ENCODE measurements at regions not wholly inside any gene's neighbourhood (a gene's known extent, or its start where the extent isn't known, plus 50 kb on each side); places are given as distances from the start of the nearest gene placed in this dataset.

DNA sequence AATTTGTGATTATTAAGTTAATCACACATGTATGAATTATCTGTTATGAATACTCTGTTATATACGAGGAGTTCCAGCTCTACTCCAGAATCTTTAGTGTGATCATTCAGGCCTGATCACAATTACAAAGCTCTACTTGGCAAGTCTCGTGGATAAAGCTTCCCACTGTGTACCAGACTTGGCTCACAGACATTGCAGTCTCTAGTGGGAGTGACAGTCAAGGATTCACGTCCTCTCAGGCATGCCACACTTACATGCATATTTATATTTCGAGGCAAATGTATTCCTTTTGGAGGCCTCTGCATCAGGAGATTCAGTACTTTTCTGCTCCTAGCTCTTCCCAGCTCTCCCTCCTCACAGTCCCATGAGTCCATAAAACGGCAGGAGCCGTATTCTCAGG is 403.4 kb upstream of the CDH7 start:
- Histone ChIP-seq H3K27me3 (no peaks in the 10 kb centered on the region), H3K9me3 (peaks cover 0 to 12% (median 3%) of the 10 kb centered on the region in 11 donors), H3K36me3 (no peaks in the 10 kb centered on the region), H3K4me3 (no peak overlapping the region), H3K27ac (no peak overlapping the region), H3K4me1 (no peaks in the 10 kb centered on the region)
- intact Hi-C loops (cut with DNase I), result no loop called here
- TF ChIP-seq, protein P1, sequence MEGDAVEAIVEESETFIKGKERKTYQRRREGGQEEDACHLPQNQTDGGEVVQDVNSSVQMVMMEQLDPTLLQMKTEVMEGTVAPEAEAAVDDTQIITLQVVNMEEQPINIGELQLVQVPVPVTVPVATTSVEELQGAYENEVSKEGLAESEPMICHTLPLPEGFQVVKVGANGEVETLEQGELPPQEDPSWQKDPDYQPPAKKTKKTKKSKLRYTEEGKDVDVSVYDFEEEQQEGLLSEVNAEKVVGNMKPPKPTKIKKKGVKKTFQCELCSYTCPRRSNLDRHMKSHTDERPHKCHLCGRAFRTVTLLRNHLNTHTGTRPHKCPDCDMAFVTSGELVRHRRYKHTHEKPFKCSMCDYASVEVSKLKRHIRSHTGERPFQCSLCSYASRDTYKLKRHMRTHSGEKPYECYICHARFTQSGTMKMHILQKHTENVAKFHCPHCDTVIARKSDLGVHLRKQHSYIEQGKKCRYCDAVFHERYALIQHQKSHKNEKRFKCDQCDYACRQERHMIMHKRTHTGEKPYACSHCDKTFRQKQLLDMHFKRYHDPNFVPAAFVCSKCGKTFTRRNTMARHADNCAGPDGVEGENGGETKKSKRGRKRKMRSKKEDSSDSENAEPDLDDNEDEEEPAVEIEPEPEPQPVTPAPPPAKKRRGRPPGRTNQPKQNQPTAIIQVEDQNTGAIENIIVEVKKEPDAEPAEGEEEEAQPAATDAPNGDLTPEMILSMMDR (IDR thresholded peaks at IDR 0.05), result no peak
- 61 to 72% methylated on average over 6 of the region's 6 CpGs for WGBS, 2 donors
- no peak for ATAC-seq
- no peak for DNase-seq

DNA sequence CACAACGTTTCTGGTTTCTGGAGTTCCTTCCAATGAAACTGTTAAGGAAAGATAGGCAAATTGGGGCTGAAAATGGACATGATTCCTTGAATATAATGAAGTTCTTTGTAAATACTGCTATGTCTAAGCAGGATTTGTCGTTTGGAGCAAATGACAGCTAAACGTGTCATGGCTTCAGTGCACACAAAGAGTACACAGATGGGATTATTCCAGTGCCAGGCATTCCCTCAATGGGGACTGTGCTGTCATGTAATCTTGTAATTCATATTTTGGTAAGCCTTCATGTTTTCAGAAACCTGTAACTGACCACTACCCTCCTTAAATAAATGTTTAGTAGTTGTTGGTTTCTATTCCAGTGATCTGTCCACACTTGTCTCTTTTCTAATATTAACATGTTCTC is 404.7 kb upstream of the CDH7 start:
- intact Hi-C loops (cut with DNase I), result no loop called here
- WGBS, 2 donors, result 77 to 79% methylated on average over 3 of the region's 3 CpGs
- Histone ChIP-seq H3K36me3 (no peaks in the 10 kb centered on the region), H3K4me1 (no peaks in the 10 kb centered on the region), H3K4me3 (no peak overlapping the region), H3K9me3 (peaks cover 0 to 12% (median 3%) of the 10 kb centered on the region in 11 donors), H3K27me3 (no peaks in the 10 kb centered on the region), H3K27ac (no peak overlapping the region)
- DNase-seq (no peak), ATAC-seq (no peak)
- TF ChIP-seq, protein P1 (IDR thresholded peaks at IDR 0.05), result no peak

DNA sequence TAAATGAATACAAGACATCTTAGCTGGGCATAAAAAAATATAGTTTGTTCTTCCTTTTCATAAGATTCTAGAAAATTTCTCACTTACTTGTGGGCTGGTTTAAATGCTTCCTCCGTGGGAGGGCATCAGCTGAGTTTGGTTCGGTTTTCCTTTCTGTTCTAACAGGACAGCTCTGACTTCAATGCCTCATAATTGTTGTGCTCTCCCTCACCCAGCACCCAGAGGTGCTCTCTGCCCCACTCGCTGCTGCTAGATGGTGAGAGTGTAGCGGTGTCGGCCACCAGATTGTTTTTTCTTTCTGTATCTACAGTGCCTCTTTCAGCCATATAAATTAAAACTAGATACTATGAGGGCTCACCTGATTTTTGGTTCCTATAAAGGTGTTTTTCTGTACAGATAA is 407.2 kb upstream of the CDH7 start:
- ATAC-seq (no peak), DNase-seq (no peak)
- WGBS, 2 donors, result 86 to 89% methylated on average over 5 of the region's 5 CpGs
- H3K27me3 ChIP-seq, result no peaks in the 10 kb centered on the region
- no peak overlapping the region for H3K4me3 ChIP-seq
- intact Hi-C loops (cut with DNase I), result no loop called here
- H3K36me3 ChIP-seq, result no peaks in the 10 kb centered on the region
- H3K9me3 ChIP-seq, result peaks cover 0 to 12% (median 3%) of the 10 kb centered on the region in 11 donors
- TF ChIP-seq, protein P1 (IDR thresholded peaks at IDR 0.05), result no peak
- H3K27ac ChIP-seq, result no peak overlapping the region
- H3K4me1 ChIP-seq, result no peaks in the 10 kb centered on the region

DNA sequence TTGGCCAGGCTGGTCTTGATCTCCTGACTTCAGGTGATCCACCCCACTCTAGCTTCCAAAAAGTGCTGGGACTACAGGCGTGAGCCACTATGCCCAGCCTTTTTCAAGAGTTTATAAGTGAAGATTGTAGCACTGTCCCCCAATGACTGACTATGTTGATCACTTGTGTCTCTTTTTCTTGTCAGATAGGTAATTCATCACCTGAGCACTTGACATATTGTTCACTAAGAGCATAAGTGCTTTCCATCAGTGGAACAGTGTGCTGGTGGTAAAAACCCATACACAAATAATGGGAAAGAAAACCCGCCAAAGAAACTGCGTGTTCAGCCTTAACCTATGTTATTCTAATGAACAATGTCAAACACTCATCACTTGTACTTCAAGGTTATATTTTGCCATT is 414.4 kb upstream of the CDH7 start:
- no peaks in the 10 kb centered on the region for H3K27me3 ChIP-seq
- DNase-seq (no peak), ATAC-seq (no peak)
- no peaks in the 10 kb centered on the region for H3K36me3 ChIP-seq
- intact Hi-C loops (cut with DNase I), result no loop called here
- no peaks in the 10 kb centered on the region for H3K9me3 ChIP-seq
- H3K27ac ChIP-seq, result no peak overlapping the region
- TF ChIP-seq, protein P1 (IDR thresholded peaks at IDR 0.05), result no peak
- 55 to 73% methylated on average over 3 of the region's 3 CpGs for WGBS, 2 donors
- H3K4me3 ChIP-seq, result no peak overlapping the region
- H3K4me1 ChIP-seq, result no peaks in the 10 kb centered on the region

DNA sequence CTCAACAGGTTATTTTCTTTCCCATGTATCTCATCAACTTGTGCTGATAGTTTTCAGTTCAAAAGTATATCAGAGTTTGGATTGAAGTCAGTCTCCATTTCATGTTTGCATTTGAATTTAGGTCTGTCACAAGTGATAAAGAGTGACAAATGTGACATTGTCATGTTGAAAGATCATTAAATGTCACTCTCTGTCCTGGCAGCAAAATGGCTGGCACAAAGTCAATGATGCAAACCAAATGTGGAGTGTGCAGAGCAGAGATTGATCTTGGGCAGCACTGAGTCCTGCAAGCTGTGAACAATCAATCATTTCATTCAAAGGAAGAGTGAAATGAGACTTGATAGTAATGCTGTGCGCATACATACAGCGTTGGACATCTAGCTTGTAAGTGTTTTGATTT is 421.8 kb upstream of the CDH7 start:
- no peaks in the 10 kb centered on the region for H3K27me3 ChIP-seq
- H3K4me1 ChIP-seq, result no peaks in the 10 kb centered on the region
- no peak overlapping the region for H3K4me3 ChIP-seq
- TF ChIP-seq, protein P1 (IDR thresholded peaks at IDR 0.05), result no peak
- H3K36me3 ChIP-seq, result no peaks in the 10 kb centered on the region
- H3K27ac ChIP-seq, result no peak overlapping the region
- ATAC-seq (no peak), DNase-seq (no peak)
- no peaks in the 10 kb centered on the region for H3K9me3 ChIP-seq
- WGBS, 2 donors, result 67 to 85% methylated on average over 2 of the region's 2 CpGs
- intact Hi-C loops (cut with DNase I), result no loop called here

Data from heart right ventricle (tissue), 16 donors.